Pancreas (tissue), 10 donors: ENCODE measurements at regions not wholly inside any gene's neighbourhood (a gene's known extent, or its start where the extent isn't known, plus 50 kb on each side); places are given as distances from the start of the nearest gene placed in this dataset.

ENCODE experiments used
- ATAC-seq, 4 donors: fragments of 200-7000 bp; cut with Tn5 transposase; one replicate each; pipeline versions ENCODE4 v1.8.0 to v1.9.1; 2020; ENCODE audit warnings: mild to moderate bottlenecking in 4 of 4, moderate library complexity in 4 of 4
- DNase-seq, 6 donors: peaks; one replicate each; pipeline ENCODE4 v3.0.0-alpha.2; 2020
- FAIRE-seq: peaks from 2 replicates; lab custom pipeline; 2012; peaks lifted over from hg19 to GRCh38; lab: Jason Lieb, UNC
- H3K27ac ChIP-seq, 4 donors: fragments of 200-600 bp; sonication (generic); 1 replicate in 3 of 4; 2 replicates in 1 of 4; pipeline versions ENCODE4 v1.5.0 to v1.8.0; 2020
- H3K27me3 ChIP-seq, 4 donors: fragments of 200-600 bp; one replicate each; pipeline ENCODE4 v1.8.0; 2021
- H3K36me3 ChIP-seq, 3 donors: fragments of 200-600 bp; sonication (generic) in 1 of 3; one replicate each; pipeline versions ENCODE4 v1.5.0 to v1.8.0; 2020 to 2021
- H3K4me1 ChIP-seq, 3 donors: fragments of 200-600 bp; one replicate each; pipeline ENCODE4 v1.8.0; 2021
- H3K4me3 ChIP-seq, 4 donors: fragments of 200-600 bp; sonication (generic) in 2 of 4; one replicate each; pipeline versions ENCODE4 v1.5.0 to v1.8.0; 2020 to 2021
- H3K9me3 ChIP-seq, 4 donors: fragments of 200-600 bp; one replicate each; pipeline ENCODE4 v1.8.0; 2021
- CTCF ChIP-seq, 4 donors: fragments of 200-600 bp; sonication (generic) in 3 of 4; IDR thresholded peaks; one replicate each; pipeline versions ENCODE4 v1.5.0 to v1.8.0; 2021; ENCODE audit warnings: antibody characterized with exemption in 4 of 4
- WGBS, 2 donors: extraction: QIAGEN DNeasy Blood & Tissue Kit; methylation state at CpG; one replicate each; pipeline ENCODE4 v1.1.7; 2013; 5-methylcytosine and 5-hydroxymethylcytosine counted together
- intact Hi-C, 3 donors: fragments of 100-400 bp; cut with DNase I; formaldehyde crosslinking; loops; one replicate each; pipeline versions ENCODE4 v1.11.1 to v1.14.2; 2022
- donor health status: healthy with polysubstance abuse.
- donor health status: DM: no; HTN: no; CAD: no; lungs with moderate emphysema.
- donor health status: DM: no; HTN: no; CAD: no.
- donor health status: control.
- donor health status: control.
- donor health status: Bipolar disorder and iron deficiency.
- donor health status: DM: yes; HTN: yes; CAD: no.
- donor health status: DM: no; HTN: no; CAD: no.
- donor health status: DM: no; HTN: no; CAD: no.
- donor health status: DM: yes; HTN: yes; CAD: no.

- ATAC-seq (no peak), DNase-seq (no peak), FAIRE-seq (no peak)
- Histone ChIP-seq H3K4me3 (no peak overlapping the region), H3K9me3 (no peaks in the 10 kb centered on the region), H3K36me3 (no peaks in the 10 kb centered on the region), H3K27me3 (no peaks in the 10 kb centered on the region), H3K27ac (no peak overlapping the region), H3K4me1 (no peaks in the 10 kb centered on the region)
- 63 to 86% methylated on average over 3 of the region's 3 CpGs for whole genome bisulfite sequencing, 2 donors
- intact Hi-C loops: no loop called here
- no peak for TF ChIP-seq CTCF (IDR thresholded peaks at IDR 0.05)
Measured at GRCh38 chr13:55566779-55567178, 1573.9 kb upstream of the PRR20A start.

GRCh38 chr13:55567721-55568625 lies 1572.7 kb upstream of the PRR20A start:
- H3K36me3 ChIP-seq: no peaks in the 10 kb centered on the region
- intact Hi-C loops: no loop called here
- no peaks in the 10 kb centered on the region for H3K9me3 ChIP-seq
- TF ChIP-seq CTCF (IDR thresholded peaks at IDR 0.05): no peak
- FAIRE-seq: no peak
- no peak for ATAC-seq
- H3K27me3 ChIP-seq: no peaks in the 10 kb centered on the region
- no peak overlapping the region for H3K27ac ChIP-seq
- no peaks in the 10 kb centered on the region for H3K4me1 ChIP-seq
- no peak overlapping the region for H3K4me3 ChIP-seq
- 63 to 72% methylated on average over 5 of the region's 5 CpGs for WGBS, 2 donors
- no peak for DNase-seq

- no peak overlapping the region for H3K27ac ChIP-seq
- no peak for TF ChIP-seq CTCF (IDR thresholded peaks at IDR 0.05)
- intact Hi-C loops: no loop called here
- no peak overlapping the region for H3K4me3 ChIP-seq
- DNase-seq (no peak), FAIRE-seq (no peak), ATAC-seq (no peak)
- H3K36me3 ChIP-seq: no peaks in the 10 kb centered on the region
- no peaks in the 10 kb centered on the region for H3K27me3 ChIP-seq
- H3K4me1 ChIP-seq: no peaks in the 10 kb centered on the region
- H3K9me3 ChIP-seq: no peaks in the 10 kb centered on the region
Measured at GRCh38 chr13:55569082-55569481, 1571.6 kb upstream of the PRR20A start.

GRCh38 chr13:55569514-55569913 lies 1571.2 kb upstream of the PRR20A start:
- H3K9me3 ChIP-seq: no peaks in the 10 kb centered on the region
- FAIRE-seq: no peak

More at GRCh38 chr13:55569514-55569913, 1571.2 kb upstream of the PRR20A start:
- no peak for TF ChIP-seq CTCF (IDR thresholded peaks at IDR 0.05)
- intact Hi-C loops: no loop called here
- H3K27ac ChIP-seq: no peak overlapping the region
- no peak overlapping the region for H3K4me3 ChIP-seq
- no peak for ATAC-seq
- H3K4me1 ChIP-seq: no peaks in the 10 kb centered on the region
- DNase-seq: no peak
- H3K27me3 ChIP-seq: no peaks in the 10 kb centered on the region
- no peaks in the 10 kb centered on the region for H3K36me3 ChIP-seq
